ENCODE measurements at regions not wholly inside any gene's neighbourhood (a gene's known extent, or its start where the extent isn't known, plus 50 kb on each side); places are given as distances from the start of the nearest gene placed in this dataset.

DNA sequence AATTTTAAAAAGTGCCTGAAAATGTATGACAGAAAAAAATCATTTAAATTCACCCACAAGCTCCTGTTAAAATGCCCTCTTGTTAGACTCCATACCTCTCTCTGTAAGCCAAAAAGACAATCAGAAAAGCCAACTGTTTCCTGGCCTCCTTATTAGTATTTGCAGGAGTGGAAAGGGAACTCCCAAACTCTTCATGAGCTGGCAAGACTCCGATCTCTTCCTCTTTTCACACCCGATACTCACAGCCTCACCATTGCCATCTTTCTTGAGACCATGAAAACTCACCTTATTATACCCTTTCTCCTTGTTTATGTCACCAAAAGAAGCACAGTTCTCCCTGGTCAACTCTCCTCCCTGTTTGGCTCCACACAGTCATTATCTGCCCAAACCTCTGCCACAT is 197.8 kb downstream of the DMAC1 start:
- H3K9me3 Mint-ChIP-seq = no peaks in the 10 kb centered on the region
- H3K36me3 Mint-ChIP-seq (ENCODE audit: low read depth) = no peaks in the 10 kb centered on the region
- no peaks in the 10 kb centered on the region for H3K4me1 Mint-ChIP-seq
- DNase-seq (ENCODE audit: low read depth, low spot score) = no peak
- H3K27ac Mint-ChIP-seq (ENCODE audit: unreplicated experiment) = no peak overlapping the region
- TF ChIP-seq, protein P1, sequence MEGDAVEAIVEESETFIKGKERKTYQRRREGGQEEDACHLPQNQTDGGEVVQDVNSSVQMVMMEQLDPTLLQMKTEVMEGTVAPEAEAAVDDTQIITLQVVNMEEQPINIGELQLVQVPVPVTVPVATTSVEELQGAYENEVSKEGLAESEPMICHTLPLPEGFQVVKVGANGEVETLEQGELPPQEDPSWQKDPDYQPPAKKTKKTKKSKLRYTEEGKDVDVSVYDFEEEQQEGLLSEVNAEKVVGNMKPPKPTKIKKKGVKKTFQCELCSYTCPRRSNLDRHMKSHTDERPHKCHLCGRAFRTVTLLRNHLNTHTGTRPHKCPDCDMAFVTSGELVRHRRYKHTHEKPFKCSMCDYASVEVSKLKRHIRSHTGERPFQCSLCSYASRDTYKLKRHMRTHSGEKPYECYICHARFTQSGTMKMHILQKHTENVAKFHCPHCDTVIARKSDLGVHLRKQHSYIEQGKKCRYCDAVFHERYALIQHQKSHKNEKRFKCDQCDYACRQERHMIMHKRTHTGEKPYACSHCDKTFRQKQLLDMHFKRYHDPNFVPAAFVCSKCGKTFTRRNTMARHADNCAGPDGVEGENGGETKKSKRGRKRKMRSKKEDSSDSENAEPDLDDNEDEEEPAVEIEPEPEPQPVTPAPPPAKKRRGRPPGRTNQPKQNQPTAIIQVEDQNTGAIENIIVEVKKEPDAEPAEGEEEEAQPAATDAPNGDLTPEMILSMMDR (conservative IDR thresholded peaks at IDR 0.05) = no peak
- H3K27me3 Mint-ChIP-seq (ENCODE audit: low read depth) = no peaks in the 10 kb centered on the region
- no peak overlapping the region for H3K4me3 Mint-ChIP-seq

DNA sequence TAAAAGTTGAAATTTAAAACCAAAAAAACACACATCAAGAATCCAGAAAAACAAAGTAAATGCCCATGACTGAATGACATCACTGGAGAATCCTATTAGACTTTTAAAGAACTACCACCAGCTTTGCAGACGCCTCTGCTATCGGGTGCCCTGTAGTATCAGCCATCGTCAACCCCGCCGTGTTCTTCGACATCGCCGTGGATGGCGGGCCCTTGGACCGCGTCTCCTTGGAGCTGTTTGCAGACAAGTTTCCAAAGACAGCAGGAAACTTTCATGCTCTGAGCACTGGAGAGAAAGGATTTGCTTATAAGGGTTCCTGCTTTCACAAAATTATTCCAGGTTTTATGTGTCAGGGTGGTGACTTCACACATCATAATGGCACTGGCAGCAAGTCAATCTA is 201.9 kb downstream of the DMAC1 start:
- no peak overlapping the region for H3K27ac Mint-ChIP-seq (ENCODE audit: unreplicated experiment)
- TF ChIP-seq, protein P1 (conservative IDR thresholded peaks at IDR 0.05) = no peak

DNA sequence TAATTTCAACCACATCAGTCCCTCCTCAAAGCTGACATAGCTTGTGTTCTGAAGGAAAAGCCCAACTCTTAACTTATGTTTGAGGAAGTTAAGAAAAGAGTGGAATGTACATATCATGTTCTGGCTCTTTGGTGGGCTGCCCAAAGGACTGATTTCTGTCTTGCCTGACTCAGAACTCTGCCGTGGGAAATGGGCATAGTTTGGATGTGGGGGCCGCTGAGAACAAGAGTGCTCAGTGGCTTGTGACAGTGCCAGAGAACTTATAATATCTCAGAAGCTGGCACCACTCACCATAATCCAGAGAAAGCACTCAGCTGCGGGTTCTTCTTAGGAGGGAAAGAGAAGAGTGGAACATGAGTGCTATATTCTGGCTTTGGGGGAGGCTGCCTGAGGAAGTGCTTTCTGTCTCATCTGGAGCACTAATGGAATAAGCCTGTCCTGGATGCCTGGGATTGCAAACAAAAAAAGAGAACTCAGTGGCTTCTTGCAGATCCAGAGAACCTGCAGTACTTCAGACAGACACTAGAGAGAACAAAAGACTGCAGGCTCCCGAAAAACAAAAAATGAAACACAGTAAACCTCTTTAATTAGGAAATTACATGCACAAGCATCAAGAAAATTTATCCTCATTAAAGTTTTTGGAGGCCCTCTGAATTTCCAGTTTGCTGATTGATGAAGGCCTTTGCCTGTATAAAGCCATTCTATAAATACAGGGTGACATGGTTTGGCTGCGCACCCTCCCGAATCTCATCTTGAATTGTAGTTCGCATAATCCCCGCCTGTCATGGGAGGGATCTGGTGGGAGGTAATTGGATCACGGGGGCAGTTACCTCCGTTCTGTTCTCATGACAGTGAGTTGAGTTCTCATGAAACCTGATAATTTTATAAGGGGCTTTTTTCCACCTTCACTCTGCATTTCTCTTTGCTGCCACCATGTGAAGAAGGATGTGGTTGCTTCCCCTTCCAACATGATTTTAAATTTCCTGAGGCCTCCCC is 207.0 kb downstream of the DMAC1 start:
- Mint-ChIP-seq H3K27me3 (ENCODE audit: low read depth) (no peaks in the 10 kb centered on the region), H3K4me1 (no peaks in the 10 kb centered on the region), H3K9me3 (peaks cover 16% of the 10 kb centered on the region), H3K4me3 (no peak overlapping the region), H3K27ac (ENCODE audit: unreplicated experiment) (no peak overlapping the region), H3K36me3 (ENCODE audit: low read depth) (peaks cover 4% of the 10 kb centered on the region)
- DNase-seq (ENCODE audit: low read depth, low spot score) = no peak
- TF ChIP-seq, protein P1 (conservative IDR thresholded peaks at IDR 0.05) = peak; percentile 52

More for the DNA sequence above, 201.9 kb downstream of the DMAC1 start:
- Mint-ChIP-seq H3K9me3 (peaks cover 16% of the 10 kb centered on the region), H3K4me1 (no peaks in the 10 kb centered on the region), H3K36me3 (ENCODE audit: low read depth) (peaks cover 4% of the 10 kb centered on the region), H3K27me3 (ENCODE audit: low read depth) (no peaks in the 10 kb centered on the region), H3K4me3 (no peak overlapping the region)
- DNase-seq (ENCODE audit: low read depth, low spot score) = no peak

DNA sequence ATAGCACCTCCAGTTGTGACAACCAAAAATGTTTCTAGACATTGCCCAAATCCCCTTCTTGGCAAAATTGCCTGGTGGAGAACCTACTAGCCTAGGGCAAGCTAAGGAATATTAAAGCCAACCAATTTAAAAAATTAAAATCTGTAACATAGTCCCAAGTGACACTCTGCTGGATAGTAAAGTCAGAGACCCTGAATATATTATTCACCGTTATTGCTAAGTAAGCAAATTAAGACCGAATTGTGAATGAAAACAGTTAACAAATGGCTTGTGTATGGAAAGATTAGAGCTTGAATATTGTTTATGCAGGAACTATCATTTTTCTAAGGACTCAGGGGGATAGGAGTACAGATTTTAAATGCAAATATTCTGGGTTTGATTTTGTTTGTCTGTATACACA is 208.1 kb downstream of the DMAC1 start:
- Mint-ChIP-seq H3K27ac (ENCODE audit: unreplicated experiment) (no peak overlapping the region), H3K9me3 (peaks cover 16% of the 10 kb centered on the region), H3K4me1 (no peaks in the 10 kb centered on the region), H3K27me3 (ENCODE audit: low read depth) (no peaks in the 10 kb centered on the region), H3K4me3 (no peak overlapping the region), H3K36me3 (ENCODE audit: low read depth) (peaks cover 4% of the 10 kb centered on the region)
- no peak for DNase-seq (ENCODE audit: low read depth, low spot score)
- TF ChIP-seq, protein P1 (conservative IDR thresholded peaks at IDR 0.05) = no peak

DNA sequence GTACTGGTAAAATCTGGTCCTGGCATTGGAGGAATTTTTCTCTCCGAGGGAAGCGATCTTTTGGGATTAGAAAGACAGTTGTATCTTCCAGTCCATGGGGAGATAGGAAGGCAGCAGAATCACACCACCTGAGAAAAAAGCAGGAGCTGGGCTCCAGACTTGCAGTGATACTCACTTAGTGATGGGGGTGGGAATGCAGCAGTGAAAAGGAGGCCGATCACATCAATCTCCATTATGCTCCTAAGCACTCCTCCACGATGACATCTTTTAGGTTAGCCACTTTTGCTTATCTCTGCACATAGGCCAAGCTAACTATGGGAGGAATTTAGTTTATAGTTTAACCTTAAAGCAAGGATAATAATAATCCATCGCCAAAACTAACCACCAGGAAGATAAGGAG is 219.0 kb downstream of the DMAC1 start:
- TF ChIP-seq, protein P1 (conservative IDR thresholded peaks at IDR 0.05) = no peak
- Mint-ChIP-seq H3K9me3 (peaks cover 5% of the 10 kb centered on the region), H3K4me1 (peaks cover 4% of the 10 kb centered on the region), H3K27me3 (ENCODE audit: low read depth) (no peaks in the 10 kb centered on the region), H3K4me3 (no peak overlapping the region), H3K27ac (ENCODE audit: unreplicated experiment) (no peak overlapping the region), H3K36me3 (ENCODE audit: low read depth) (no peaks in the 10 kb centered on the region)
- no peak for DNase-seq (ENCODE audit: low read depth, low spot score)
